NCI-H2227 (cell line): ENCODE measurements at regions not wholly inside any gene's neighbourhood (a gene's known extent, or its start where the extent isn't known, plus 50 kb on each side); places are given as distances from the start of the nearest gene placed in this dataset.

Experiments
- DNase-seq: peaks from one replicate; lab custom pipeline; 2025; ENCODE audit not compliant: unreplicated experiment; lab: John Stamatoyannopoulos, UW

DNA sequence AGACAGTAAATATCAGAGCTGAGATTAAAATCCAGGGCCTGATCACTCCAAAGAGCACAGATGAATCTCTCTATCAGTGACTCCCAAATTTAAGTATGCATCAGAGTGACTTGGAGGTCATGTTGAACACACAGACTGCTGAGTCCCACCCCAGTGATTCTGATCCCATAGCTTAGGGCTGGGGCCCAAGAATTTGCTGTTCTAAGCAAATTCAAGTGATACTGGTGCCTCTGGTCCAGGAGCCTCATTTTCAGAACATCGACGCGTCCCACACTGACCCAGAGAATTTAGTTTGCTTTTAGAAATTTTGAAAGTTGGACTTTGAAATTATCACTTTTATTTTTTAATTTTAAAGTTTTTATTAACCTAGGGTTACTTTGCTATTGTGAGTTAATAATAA is 72.7 kb upstream of the NETO1 start:
- no peak for DNase-seq

DNA sequence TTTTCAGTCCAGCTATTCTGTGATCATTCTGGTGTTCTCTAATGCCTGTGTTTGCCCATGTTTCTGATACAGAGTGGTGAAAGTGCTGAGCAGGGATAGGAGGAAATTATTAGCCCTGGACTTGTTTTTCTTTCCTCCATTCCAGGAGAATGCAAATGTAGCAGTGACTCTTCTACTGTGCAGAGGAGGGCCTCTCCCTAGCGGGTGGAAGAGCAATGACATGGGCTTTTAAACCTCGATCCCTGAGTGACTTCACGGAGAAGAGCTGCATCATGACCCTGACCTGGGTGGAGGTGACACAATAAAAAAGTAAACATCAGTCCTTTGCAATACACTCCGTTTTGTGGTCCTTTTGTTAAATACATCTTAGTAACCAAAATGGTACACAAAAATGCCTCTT is 68.0 kb upstream of the NETO1 start:
- no peak for DNase-seq

DNA sequence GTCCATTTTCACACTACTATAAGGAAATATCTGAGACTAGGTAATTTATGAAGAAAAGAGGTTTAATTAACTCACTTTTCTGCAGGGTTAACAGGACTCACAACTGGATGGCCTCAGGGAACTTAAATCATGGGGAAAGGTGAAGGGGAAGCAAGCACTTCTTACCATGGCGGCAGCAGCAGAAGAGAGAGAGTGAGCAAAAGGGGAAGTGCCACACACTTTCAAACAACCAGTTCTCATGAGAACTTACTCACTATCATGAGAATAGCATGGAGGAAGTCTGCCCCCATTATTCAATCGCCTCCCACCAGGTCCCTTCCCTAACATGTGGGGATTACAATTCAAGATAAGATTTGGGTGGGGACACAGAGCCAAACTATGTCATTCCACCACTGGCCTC is 55.1 kb upstream of the NETO1 start:
- DNase-seq, result no peak
